PC-9 (cell line): ENCODE measurements at regions not wholly inside any gene's neighbourhood (a gene's known extent, or its start where the extent isn't known, plus 50 kb on each side); places are given as distances from the start of the nearest gene placed in this dataset.

Experiments used
- BruUV-seq: library from RNA; stranded (reverse); fragments of 400-500 nt; replicated peaks from 2 replicates; lab custom pipeline; 2021; lab: Mats Ljungman, UMichigan
- CTCF ChIA-PET: fragments of 300-600 bp; sonication (Branson Sonifier 250); formaldehyde crosslinking; loops from one replicate; lab custom pipeline; 2022; ENCODE audit warnings: antibody characterized with exemption; lab: Charles Lee
- POLR2A ChIA-PET: fragments of 300-600 bp; sonication (Branson Sonifier 250); formaldehyde crosslinking; loops from one replicate; lab custom pipeline; 2022; ENCODE audit warnings: antibody characterized with exemption; ENCODE audit not compliant: unreplicated experiment; lab: Charles Lee
- DNase-seq, 2 experiments: peaks; one replicate each; pipeline versions ENCODE4 v3.0.0 to v3.0.0-alpha.2; 2015 to 2022; ENCODE audit warnings: mixed read lengths in 1 of 2
- H2AFZ ChIP-seq: fragments of 200-600 bp; sonication (generic); 2 replicates; pipeline ENCODE4 v1.8.1; 2017; ENCODE audit warnings: antibody characterized with exemption
- H3F3A ChIP-seq: fragments of 200-600 bp; sonication (generic); 2 replicates; pipeline ENCODE4 v1.8.1; 2017; ENCODE audit warnings: antibody characterized with exemption, mild to moderate bottlenecking, low read depth; ENCODE audit not compliant: insufficient read depth
- H3K27ac ChIP-seq: fragments of 200-600 bp; sonication (generic); 2 replicates; pipeline ENCODE4 v1.6.1; 2016; ENCODE audit warnings: mixed run types
- H3K27me3 ChIP-seq: fragments of 200-600 bp; sonication (generic); 2 replicates; pipeline ENCODE4 v1.6.1; 2016; ENCODE audit warnings: low read depth, mixed run types; ENCODE audit not compliant: insufficient read depth
- H3K36me3 ChIP-seq: fragments of 200-600 bp; sonication (generic); 2 replicates; pipeline ENCODE4 v1.6.1; 2016; ENCODE audit warnings: low read depth, mixed run types
- H3K4me1 ChIP-seq: fragments of 200-600 bp; sonication (generic); replicated peaks from 2 replicates; pipeline ENCODE4 v1.6.1; 2016; ENCODE audit warnings: mixed run types; ENCODE audit not compliant: insufficient read depth
- H3K4me2 ChIP-seq: fragments of 200-600 bp; sonication (generic); 2 replicates; pipeline ENCODE4 v1.6.1; 2017; ENCODE audit warnings: mixed run types
- H3K4me3 ChIP-seq: fragments of 200-600 bp; sonication (generic); 2 replicates; pipeline ENCODE4 v1.6.1; 2016; ENCODE audit warnings: mixed run types
- H3K79me2 ChIP-seq: fragments of 200-600 bp; sonication (generic); 2 replicates; pipeline ENCODE4 v1.6.1; 2017; ENCODE audit warnings: low read depth, mixed run types
- H3K9me2 ChIP-seq: fragments of 200-600 bp; sonication (generic); 2 replicates; pipeline ENCODE4 v1.8.1; 2017; ENCODE audit warnings: mild to moderate bottlenecking; ENCODE audit not compliant: insufficient read depth
- H3K9me3 ChIP-seq: fragments of 200-600 bp; sonication (generic); 2 replicates; pipeline ENCODE4 v1.8.1; 2016; ENCODE audit warnings: low read depth; ENCODE audit not compliant: insufficient read depth
- H4K20me1 ChIP-seq: fragments of 200-600 bp; sonication (generic); 2 replicates; pipeline ENCODE4 v1.8.1; 2017; ENCODE audit not compliant: insufficient read depth
- CTCF ChIP-seq: fragments of 200-600 bp; sonication (generic); conservative IDR thresholded peaks from 2 replicates; pipeline ENCODE4 v1.6.1; 2017; ENCODE audit warnings: mixed run types, antibody characterized with exemption, mild to moderate bottlenecking, moderate library complexity
- EZH2 ChIP-seq: fragments of 200-600 bp; sonication (generic); IDR thresholded peaks from 2 replicates; pipeline ENCODE4 v1.8.0; 2017; ENCODE audit warnings: antibody characterized with exemption, low read depth
- intact Hi-C: fragments of 100-400 bp; cut with micrococcal nuclease; formaldehyde crosslinking; loops from one replicate; pipeline ENCODE4 v1.10.0; 2022; ENCODE audit not compliant: unreplicated experiment

- no peak overlapping the region for H3K4me3 ChIP-seq
- no peaks in the 10 kb centered on the region for H3F3A ChIP-seq
- intact Hi-C loops = no loop called here
- no peak for TF ChIP-seq CTCF
- TF ChIP-seq EZH2 = no peak
- H3K27me3 ChIP-seq = no peaks in the 10 kb centered on the region
- CTCF ChIA-PET = no interaction called here
- no peak for DNase-seq
- H3K27ac ChIP-seq = no peak overlapping the region
- H3K79me2 ChIP-seq = no peaks in the 10 kb centered on the region
- no TSS peak for BruUV-seq
- no peaks in the 10 kb centered on the region for H3K4me1 ChIP-seq
- no peak overlapping the region for H2AFZ ChIP-seq
- H3K9me3 ChIP-seq = no peaks in the 10 kb centered on the region
- H4K20me1 ChIP-seq = no peaks in the 10 kb centered on the region
- H3K36me3 ChIP-seq = no peaks in the 10 kb centered on the region
- POLR2A ChIA-PET = no interaction called here
- H3K9me2 ChIP-seq = no peaks in the 10 kb centered on the region
- no peak overlapping the region for H3K4me2 ChIP-seq
These were observed 105.5 kb downstream of the TDRD15 start for GRCh38 chr2:21229302-21229701.

GRCh38 chr2:21230140-21230539, 106.4 kb downstream of the TDRD15 start:
- no peaks in the 10 kb centered on the region for H3K4me1 ChIP-seq
- no peak for DNase-seq
- no peaks in the 10 kb centered on the region for H3K36me3 ChIP-seq
- ChIA-PET CTCF (no interaction called here), POLR2A (no interaction called here)
- TF ChIP-seq EZH2 (no peak), CTCF (no peak)
- H3K4me3 ChIP-seq = no peak overlapping the region
- no peaks in the 10 kb centered on the region for H4K20me1 ChIP-seq
- H2AFZ ChIP-seq = no peak overlapping the region
- no TSS peak for BruUV-seq
- no peaks in the 10 kb centered on the region for H3K79me2 ChIP-seq
- no peaks in the 10 kb centered on the region for H3F3A ChIP-seq
- H3K4me2 ChIP-seq = no peak overlapping the region
- no peaks in the 10 kb centered on the region for H3K27me3 ChIP-seq
- no peaks in the 10 kb centered on the region for H3K9me3 ChIP-seq
- intact Hi-C loops = no loop called here
- no peak overlapping the region for H3K27ac ChIP-seq
- H3K9me2 ChIP-seq = no peaks in the 10 kb centered on the region

- Histone ChIP-seq H3K4me1 (no peaks in the 10 kb centered on the region), H3K4me3 (no peak overlapping the region), H3K36me3 (no peaks in the 10 kb centered on the region), H2AFZ (no peak overlapping the region), H4K20me1 (no peaks in the 10 kb centered on the region), H3K4me2 (no peak overlapping the region), H3K27me3 (no peaks in the 10 kb centered on the region), H3K79me2 (no peaks in the 10 kb centered on the region), H3F3A (no peaks in the 10 kb centered on the region), H3K9me2 (no peaks in the 10 kb centered on the region), H3K9me3 (no peaks in the 10 kb centered on the region), H3K27ac (no peak overlapping the region)
- ChIA-PET CTCF (no interaction called here), POLR2A (interaction anchor here (0.7 kb wide), 1 partner anchor 441 kb away, joined by 5 read pairs; no protein-coding TSS in a partner anchor)
- BruUV-seq = no TSS peak
- no peak for TF ChIP-seq CTCF
- no peak for TF ChIP-seq EZH2
- intact Hi-C loops = no loop called here
- DNase-seq = no peak
These were observed 108.2 kb downstream of the TDRD15 start for GRCh38 chr2:21231985-21232384.
